SU-DHL-6 (cell line): ENCODE measurements at regions not wholly inside any gene's neighbourhood (a gene's known extent, or its start where the extent isn't known, plus 50 kb on each side); places are given as distances from the start of the nearest gene placed in this dataset.

Source experiments
- H2AFZ ChIP-seq: fragments of 200-600 bp; sonication (generic); 2 replicates; pipeline ENCODE4 v1.6.1; 2014; ENCODE audit warnings: low read depth, mild to moderate bottlenecking, moderate library complexity, mixed read lengths, antibody characterized with exemption, low read length; ENCODE audit not compliant: severe bottlenecking
- H3F3A ChIP-seq: fragments of 200-600 bp; shearing (Covaris generic); 2 replicates; pipeline ENCODE4 v1.6.0; 2016; ENCODE audit warnings: antibody characterized with exemption, mild to moderate bottlenecking; ENCODE audit not compliant: insufficient read depth
- H3K27ac ChIP-seq: fragments of 200-600 bp; sonication (generic); 2 replicates; pipeline ENCODE4 v1.5.1; 2016; ENCODE audit warnings: low read depth, mild to moderate bottlenecking, low read length, moderate library complexity, mixed read lengths
- H3K27me3 ChIP-seq: fragments of 200-600 bp; sonication (generic), shearing (Covaris generic); 2 replicates; pipeline ENCODE4 v1.6.0; 2014; ENCODE audit warnings: mild to moderate bottlenecking, low read length
- H3K36me3 ChIP-seq: fragments of 200-600 bp; sonication (generic); 2 replicates; pipeline ENCODE4 v1.6.1; 2014; ENCODE audit warnings: mild to moderate bottlenecking, low read length, mixed read lengths
- H3K4me2 ChIP-seq: fragments of 300-600, 200-600 bp; shearing (Covaris generic), sonication (generic); 2 replicates; pipeline ENCODE4 v1.6.0; 2014; ENCODE audit warnings: low read length, low read depth, mild to moderate bottlenecking; ENCODE audit not compliant: poor library complexity, severe bottlenecking
- H3K4me3 ChIP-seq: fragments of 200-600 bp; sonication (generic); 2 replicates; pipeline ENCODE4 v1.5.1; 2014; ENCODE audit warnings: antibody characterized with exemption, low read length, mild to moderate bottlenecking, mixed read lengths; ENCODE audit not compliant: insufficient read depth, poor library complexity, severe bottlenecking
- H3K79me2 ChIP-seq: fragments of 200-600 bp; sonication (generic); 2 replicates; pipeline ENCODE4 v1.6.1; 2014; ENCODE audit warnings: mild to moderate bottlenecking, low read length, moderate library complexity; ENCODE audit not compliant: insufficient read depth
- H3K9ac ChIP-seq: fragments of 200-600 bp; sonication (generic); 2 replicates; pipeline ENCODE4 v1.7.0; 2014; ENCODE audit warnings: mild to moderate bottlenecking, low read length
- H3K9me2 ChIP-seq: fragments of 200-600 bp; sonication (generic); replicated peaks from 2 replicates; pipeline ENCODE4 v1.6.1; 2014; ENCODE audit warnings: low read length; ENCODE audit not compliant: insufficient read depth
- H3K9me3 ChIP-seq: fragments of 200-600 bp; sonication (generic); 2 replicates; pipeline ENCODE4 v1.6.1; 2014; ENCODE audit warnings: low read length, mixed read lengths; ENCODE audit not compliant: insufficient read depth
- H4K20me1 ChIP-seq: fragments of 200-600 bp; sonication (generic); 2 replicates; pipeline ENCODE4 v1.6.1; 2014; ENCODE audit warnings: low read depth, mild to moderate bottlenecking, antibody characterized with exemption, low read length, moderate library complexity, mixed read lengths
- EZH2phosphoT487 ChIP-seq: fragments of 200-600 bp; sonication (generic), shearing (Covaris generic); conservative IDR thresholded peaks from 2 replicates; pipeline ENCODE4 v1.6.1; 2018; ENCODE audit warnings: mild to moderate bottlenecking, antibody characterized with exemption, low read length, moderate library complexity, mixed read lengths
- TF ChIP-seq, protein P1 (sequence below): fragments of 200-600 bp; sonication (generic); IDR thresholded peaks from one replicate; pipeline ENCODE4 v1.5.1; 2017; ENCODE audit warnings: antibody characterized with exemption, mild to moderate bottlenecking, low read length, moderate library complexity; ENCODE audit not compliant: insufficient read depth, poor library complexity, severe bottlenecking

DNA sequence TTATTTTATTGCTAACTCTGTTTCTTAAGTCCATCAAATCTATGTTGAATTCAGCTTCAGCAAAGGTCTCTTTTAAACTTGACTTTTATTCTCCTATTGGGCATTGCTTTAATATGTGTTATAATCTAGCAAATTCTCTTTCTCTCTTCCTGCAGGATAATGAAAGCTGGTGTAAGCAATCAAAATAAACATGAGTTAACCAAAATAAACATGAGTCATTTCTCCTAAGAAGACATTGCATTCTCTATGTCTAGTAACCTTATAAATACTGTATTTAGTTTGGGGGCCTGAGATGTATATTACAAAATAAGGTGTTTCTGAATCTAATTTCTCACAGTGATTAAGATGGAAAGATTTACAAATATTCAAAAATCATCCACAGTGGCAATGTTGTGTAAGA lies 739.1 kb upstream of the ATXN7L3B start:
- H4K20me1 ChIP-seq, result no peaks in the 10 kb centered on the region
- no peak overlapping the region for H2AFZ ChIP-seq
- TF ChIP-seq EZH2phosphoT487, result no peak
- TF ChIP-seq, protein P1, sequence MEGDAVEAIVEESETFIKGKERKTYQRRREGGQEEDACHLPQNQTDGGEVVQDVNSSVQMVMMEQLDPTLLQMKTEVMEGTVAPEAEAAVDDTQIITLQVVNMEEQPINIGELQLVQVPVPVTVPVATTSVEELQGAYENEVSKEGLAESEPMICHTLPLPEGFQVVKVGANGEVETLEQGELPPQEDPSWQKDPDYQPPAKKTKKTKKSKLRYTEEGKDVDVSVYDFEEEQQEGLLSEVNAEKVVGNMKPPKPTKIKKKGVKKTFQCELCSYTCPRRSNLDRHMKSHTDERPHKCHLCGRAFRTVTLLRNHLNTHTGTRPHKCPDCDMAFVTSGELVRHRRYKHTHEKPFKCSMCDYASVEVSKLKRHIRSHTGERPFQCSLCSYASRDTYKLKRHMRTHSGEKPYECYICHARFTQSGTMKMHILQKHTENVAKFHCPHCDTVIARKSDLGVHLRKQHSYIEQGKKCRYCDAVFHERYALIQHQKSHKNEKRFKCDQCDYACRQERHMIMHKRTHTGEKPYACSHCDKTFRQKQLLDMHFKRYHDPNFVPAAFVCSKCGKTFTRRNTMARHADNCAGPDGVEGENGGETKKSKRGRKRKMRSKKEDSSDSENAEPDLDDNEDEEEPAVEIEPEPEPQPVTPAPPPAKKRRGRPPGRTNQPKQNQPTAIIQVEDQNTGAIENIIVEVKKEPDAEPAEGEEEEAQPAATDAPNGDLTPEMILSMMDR, result no peak
- H3K27ac ChIP-seq, result no peak overlapping the region
- H3K4me3 ChIP-seq, result no peak overlapping the region
- H3K9ac ChIP-seq, result no peak overlapping the region
- no peaks in the 10 kb centered on the region for H3K9me2 ChIP-seq
- H3K9me3 ChIP-seq, result peaks cover 6% of the 10 kb centered on the region; the same call in 1 of the 2 replicates
- no peaks in the 10 kb centered on the region for H3K79me2 ChIP-seq
- no peaks in the 10 kb centered on the region for H3K27me3 ChIP-seq
- H3F3A ChIP-seq, result no peaks in the 10 kb centered on the region
- no peaks in the 10 kb centered on the region for H3K36me3 ChIP-seq
- H3K4me2 ChIP-seq, result no peak overlapping the region

DNA sequence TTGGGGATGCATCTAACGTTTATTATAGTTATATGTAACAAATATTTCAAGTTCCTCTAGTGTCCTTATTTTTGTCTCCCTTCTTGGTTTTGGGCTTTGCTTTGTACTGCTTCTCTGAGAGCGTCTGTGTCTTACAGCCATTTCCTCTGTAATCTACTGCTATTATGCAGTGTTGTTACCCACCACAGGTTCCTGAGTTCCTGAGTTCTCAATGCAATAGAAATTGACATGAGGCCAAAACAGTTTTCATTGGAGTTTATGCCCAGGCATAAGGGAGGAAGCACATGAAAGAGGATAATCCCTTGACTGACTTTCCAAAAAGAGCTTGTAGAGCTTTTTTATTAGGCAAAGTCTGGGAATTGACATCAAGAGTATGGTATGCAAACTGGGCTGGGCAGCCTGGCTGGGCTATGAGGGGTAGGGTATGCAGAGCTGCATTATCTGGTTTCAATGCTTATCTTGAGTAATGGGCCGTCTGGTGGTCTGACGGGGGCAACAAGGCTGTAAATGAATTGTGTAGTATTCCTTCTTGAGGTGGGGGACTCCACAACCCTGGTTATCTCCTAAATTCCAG lies 722.5 kb upstream of the ATXN7L3B start:
- Histone ChIP-seq H3K27ac (no peak overlapping the region), H2AFZ (no peak overlapping the region), H3K79me2 (no peaks in the 10 kb centered on the region), H3K4me2 (no peak overlapping the region), H3K9me2 (no peaks in the 10 kb centered on the region), H3F3A (no peaks in the 10 kb centered on the region), H3K27me3 (no peaks in the 10 kb centered on the region), H3K4me3 (no peak overlapping the region), H4K20me1 (no peaks in the 10 kb centered on the region), H3K36me3 (no peaks in the 10 kb centered on the region), H3K9me3 (no peaks in the 10 kb centered on the region), H3K9ac (no peak overlapping the region)
- no peak for TF ChIP-seq EZH2phosphoT487
- TF ChIP-seq, protein P1, result no peak

DNA sequence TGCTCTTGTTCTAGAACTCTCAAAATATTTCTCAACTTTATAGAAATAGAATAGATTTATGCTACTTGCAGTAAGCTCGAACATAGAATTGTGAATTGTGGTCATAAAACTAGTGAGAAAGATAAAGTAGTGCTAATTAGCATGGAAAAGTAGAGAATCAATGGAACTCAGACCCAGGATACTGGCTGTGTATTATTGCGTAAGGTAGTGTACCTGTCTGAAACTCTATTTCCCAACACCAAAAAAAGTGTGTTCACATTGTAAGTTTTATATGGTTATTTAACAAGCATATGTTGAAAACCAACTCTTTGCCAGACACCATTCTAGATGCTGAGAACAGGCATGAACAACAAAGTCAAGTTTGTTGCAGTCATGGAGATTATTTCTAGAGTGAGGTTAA lies 720.5 kb upstream of the ATXN7L3B start:
- TF ChIP-seq EZH2phosphoT487, result no peak
- TF ChIP-seq, protein P1, result no peak

More for the DNA sequence above, 720.5 kb upstream of the ATXN7L3B start:
- Histone ChIP-seq H3K79me2 (no peaks in the 10 kb centered on the region), H3K4me3 (no peak overlapping the region), H3K27me3 (no peaks in the 10 kb centered on the region), H3K4me2 (no peak overlapping the region), H3K9me3 (no peaks in the 10 kb centered on the region), H2AFZ (no peak overlapping the region), H3K9ac (no peak overlapping the region), H3K9me2 (no peaks in the 10 kb centered on the region), H4K20me1 (no peaks in the 10 kb centered on the region), H3K27ac (no peak overlapping the region), H3F3A (no peaks in the 10 kb centered on the region), H3K36me3 (no peaks in the 10 kb centered on the region)
